ENCODE measurements at regions not wholly inside any gene's neighbourhood (a gene's known extent, or its start where the extent isn't known, plus 50 kb on each side); places are given as distances from the start of the nearest gene placed in this dataset.
"Not testable (repeated sequence)": the region's sequence is repeated elsewhere in the genome, so short reads cannot be mapped to it uniquely, and the experiment has no call there.

DNA sequence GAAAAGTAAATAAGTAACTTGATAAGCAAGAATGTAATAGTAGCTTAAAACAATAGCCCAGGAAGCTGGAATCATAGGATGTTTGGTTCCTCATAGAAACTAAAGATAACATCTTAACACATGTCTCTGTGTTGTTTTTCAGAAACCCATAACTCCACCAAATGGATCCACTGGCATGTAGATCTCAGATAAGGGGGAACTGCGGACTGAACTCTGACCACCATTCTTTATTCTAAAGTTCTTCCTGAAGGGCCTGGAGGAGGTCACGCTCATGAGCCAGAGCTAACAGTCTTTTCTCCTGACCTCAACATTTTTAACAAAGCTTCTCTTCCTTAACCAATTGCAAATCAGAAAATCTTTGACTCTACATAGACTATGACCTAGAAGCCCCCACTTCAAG is 101.9 kb downstream of the SOX14 start:
- H3K4me3 ChIP-seq (ENCODE audit: low read depth, low read length), result no peak overlapping the region
- H3K9me3 ChIP-seq, result no peaks in the 10 kb centered on the region
- H3K4me1 ChIP-seq, result no peaks in the 10 kb centered on the region
- H3K36me3 ChIP-seq, result no peaks in the 10 kb centered on the region
- no peaks in the 10 kb centered on the region for H3K27me3 ChIP-seq
- DNase-seq, result no peak
- TF ChIP-seq, protein P1, sequence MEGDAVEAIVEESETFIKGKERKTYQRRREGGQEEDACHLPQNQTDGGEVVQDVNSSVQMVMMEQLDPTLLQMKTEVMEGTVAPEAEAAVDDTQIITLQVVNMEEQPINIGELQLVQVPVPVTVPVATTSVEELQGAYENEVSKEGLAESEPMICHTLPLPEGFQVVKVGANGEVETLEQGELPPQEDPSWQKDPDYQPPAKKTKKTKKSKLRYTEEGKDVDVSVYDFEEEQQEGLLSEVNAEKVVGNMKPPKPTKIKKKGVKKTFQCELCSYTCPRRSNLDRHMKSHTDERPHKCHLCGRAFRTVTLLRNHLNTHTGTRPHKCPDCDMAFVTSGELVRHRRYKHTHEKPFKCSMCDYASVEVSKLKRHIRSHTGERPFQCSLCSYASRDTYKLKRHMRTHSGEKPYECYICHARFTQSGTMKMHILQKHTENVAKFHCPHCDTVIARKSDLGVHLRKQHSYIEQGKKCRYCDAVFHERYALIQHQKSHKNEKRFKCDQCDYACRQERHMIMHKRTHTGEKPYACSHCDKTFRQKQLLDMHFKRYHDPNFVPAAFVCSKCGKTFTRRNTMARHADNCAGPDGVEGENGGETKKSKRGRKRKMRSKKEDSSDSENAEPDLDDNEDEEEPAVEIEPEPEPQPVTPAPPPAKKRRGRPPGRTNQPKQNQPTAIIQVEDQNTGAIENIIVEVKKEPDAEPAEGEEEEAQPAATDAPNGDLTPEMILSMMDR (IDR thresholded peaks at IDR 0.05; ENCODE audit: low read depth, low read length), result no peak

DNA sequence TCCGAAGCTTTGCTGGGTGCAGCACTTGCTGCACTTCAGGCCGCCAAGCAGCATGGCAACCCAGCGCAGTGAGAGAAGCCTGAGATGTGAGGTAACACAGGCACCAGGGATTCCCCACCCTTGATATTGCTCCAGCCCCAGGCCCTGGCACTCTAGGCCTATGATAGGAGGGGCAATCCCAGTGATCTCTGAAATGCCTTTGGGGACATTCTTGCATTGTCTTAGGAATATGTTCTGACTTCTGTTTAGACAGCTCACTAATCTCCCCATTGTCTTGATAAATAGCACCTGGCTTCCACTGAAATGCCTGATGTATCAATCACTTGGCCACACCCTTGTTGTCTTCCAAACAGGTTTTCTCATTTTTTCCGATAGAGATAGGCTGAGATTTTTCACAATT is 102.8 kb downstream of the SOX14 start:
- H3K9me3 ChIP-seq, result no peaks in the 10 kb centered on the region
- TF ChIP-seq, protein P1 (IDR thresholded peaks at IDR 0.05; ENCODE audit: low read depth, low read length), result no peak

DNA sequence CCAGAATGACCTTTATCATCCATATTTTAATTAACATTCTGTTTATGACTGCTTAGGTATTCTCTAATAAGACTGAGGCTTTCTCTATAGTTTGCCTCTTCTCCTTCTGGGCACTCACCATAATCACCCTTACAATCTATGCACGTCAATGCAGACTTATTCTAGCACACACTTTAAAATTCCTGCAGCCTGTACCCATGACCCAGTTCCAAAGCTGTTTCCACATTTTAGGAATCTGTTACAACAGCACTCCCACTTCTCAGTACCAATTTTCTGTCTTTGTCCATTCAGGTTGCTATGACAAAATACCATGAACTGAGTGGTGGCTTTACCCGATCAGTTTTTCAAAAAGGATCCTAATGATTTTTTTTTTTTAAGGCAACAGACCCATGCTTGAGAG is 103.5 kb downstream of the SOX14 start:
- DNase-seq, result no peak
- H3K36me3 ChIP-seq, result no peaks in the 10 kb centered on the region
- H3K27me3 ChIP-seq, result no peaks in the 10 kb centered on the region
- TF ChIP-seq, protein P1 (IDR thresholded peaks at IDR 0.05; ENCODE audit: low read depth, low read length), result no peak
- H3K4me3 ChIP-seq (ENCODE audit: low read depth, low read length), result no peak overlapping the region
- no peaks in the 10 kb centered on the region for H3K4me1 ChIP-seq
- H3K9me3 ChIP-seq, result no peaks in the 10 kb centered on the region

More for the DNA sequence above, 102.8 kb downstream of the SOX14 start:
- Histone ChIP-seq H3K36me3 (no peaks in the 10 kb centered on the region), H3K27me3 (no peaks in the 10 kb centered on the region), H3K4me1 (no peaks in the 10 kb centered on the region), H3K4me3 (ENCODE audit: low read depth, low read length) (no peak overlapping the region)
- no peak for DNase-seq

DNA sequence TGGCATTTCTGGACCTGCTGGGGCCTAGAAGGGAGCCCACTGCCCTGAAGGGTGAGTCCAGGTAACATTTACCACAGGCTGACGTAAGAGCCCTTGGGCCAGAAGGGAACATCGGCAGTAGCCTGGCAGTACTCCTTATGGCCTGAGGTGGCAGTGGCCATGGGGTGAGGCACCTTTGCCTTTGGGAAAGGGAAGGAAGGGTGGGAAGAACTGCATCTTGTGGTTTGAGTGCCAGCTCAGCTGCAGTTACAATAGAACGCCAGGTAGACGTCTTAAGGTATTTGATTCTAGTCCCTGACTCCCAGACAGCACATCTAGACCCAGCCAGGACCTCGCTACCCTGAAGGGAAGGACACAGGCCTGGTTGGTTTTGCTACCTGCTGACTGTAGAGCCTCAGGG is 104.9 kb downstream of the SOX14 start:
- H3K4me1 ChIP-seq, result no peaks in the 10 kb centered on the region
- TF ChIP-seq, protein P1 (IDR thresholded peaks at IDR 0.05; ENCODE audit: low read depth, low read length), result no peak
- no peaks in the 10 kb centered on the region for H3K36me3 ChIP-seq
- no peak for DNase-seq
- H3K4me3 ChIP-seq (ENCODE audit: low read depth, low read length), result no peak overlapping the region
- H3K27me3 ChIP-seq, result no peaks in the 10 kb centered on the region
- no peaks in the 10 kb centered on the region for H3K9me3 ChIP-seq

DNA sequence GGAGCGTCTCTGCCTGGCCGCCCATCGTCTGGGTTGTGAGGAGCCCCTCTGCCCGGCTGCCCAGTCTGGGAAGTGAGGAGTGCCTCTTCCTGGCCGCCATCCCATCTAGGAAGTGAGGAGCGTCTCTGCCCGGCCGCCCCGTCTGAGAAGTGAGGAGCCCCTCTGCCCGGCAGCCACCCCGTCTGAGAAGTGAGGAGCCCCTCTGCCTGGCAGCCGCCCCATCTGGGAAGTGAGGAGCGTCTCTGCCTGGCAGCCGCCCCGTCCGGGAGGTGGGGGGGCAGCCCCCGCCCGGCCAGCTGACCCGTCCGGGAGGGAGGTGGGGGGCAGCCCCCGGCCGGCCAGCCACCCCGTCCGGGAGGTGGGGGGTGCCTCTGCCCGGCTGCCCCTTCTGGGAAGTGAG is 108.5 kb downstream of the SOX14 start:
- H3K27me3 ChIP-seq; H3K36me3 ChIP-seq; H3K9me3 ChIP-seq; H3K4me3 ChIP-seq (ENCODE audit: low read depth, low read length); DNase-seq; H3K4me1 ChIP-seq: not testable (repeated sequence)

DNA sequence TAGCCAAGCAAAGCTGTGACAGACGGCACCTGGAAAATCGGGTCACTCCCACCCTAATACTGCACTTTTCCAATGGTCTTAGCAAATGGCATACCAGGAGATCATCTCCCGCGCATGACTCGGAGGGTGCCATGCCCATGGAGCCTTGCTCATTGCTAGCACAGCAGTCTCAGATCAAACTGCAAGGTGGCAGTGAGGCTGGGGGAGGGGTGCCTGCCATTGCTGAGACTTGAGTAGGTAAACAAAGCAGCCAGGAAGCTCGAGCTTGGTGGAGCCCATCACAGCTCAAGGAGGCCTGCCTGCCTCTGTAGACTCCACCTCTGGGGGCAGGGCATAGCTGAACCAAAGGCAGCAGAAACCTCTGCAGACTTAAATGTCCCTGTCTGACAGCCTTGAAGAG is 113.1 kb upstream of the CLDN18 start:
- H3K36me3 ChIP-seq; H3K27me3 ChIP-seq; H3K4me1 ChIP-seq; H3K9me3 ChIP-seq; H3K4me3 ChIP-seq (ENCODE audit: low read depth, low read length); DNase-seq: not testable (repeated sequence)

DNA sequence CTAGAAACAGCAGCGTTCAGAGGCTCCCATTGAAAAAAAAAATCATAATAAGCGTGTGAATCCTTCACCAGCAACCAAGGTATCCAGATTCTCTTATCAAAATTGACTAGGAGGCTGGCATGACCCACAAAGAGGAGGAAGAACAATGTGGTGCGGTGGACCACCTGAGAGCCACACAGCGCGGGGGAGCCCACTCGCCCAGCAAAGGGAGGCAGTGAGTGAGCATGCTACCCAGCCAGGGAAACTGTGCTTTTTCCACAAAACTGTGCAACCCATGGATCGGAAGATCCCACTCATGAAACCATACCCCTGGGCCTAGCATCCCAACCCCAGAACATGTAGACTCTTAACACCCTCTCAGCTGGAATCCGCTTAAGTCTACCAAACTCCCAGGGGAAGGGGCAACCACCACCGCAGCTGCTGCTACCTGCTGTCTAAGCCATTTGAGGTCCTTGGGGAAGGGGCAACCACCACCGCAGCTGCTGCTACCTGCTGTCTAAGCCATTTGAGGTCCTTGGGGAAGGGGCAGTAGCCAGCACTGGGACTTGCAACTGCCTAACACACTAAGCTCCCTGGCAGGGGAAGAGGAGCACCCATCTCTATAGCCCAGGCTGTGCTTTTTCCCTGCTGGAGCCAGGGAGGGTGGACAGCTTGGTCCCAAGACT is 102.8 kb upstream of the CLDN18 start:
- Histone ChIP-seq H3K4me1 (no peaks in the 10 kb centered on the region), H3K27me3 (no peaks in the 10 kb centered on the region), H3K9me3 (no peaks in the 10 kb centered on the region), H3K4me3 (ENCODE audit: low read depth, low read length) (no peak overlapping the region), H3K36me3 (no peaks in the 10 kb centered on the region)
- DNase-seq, result no peak
- TF ChIP-seq, protein P1 (IDR thresholded peaks at IDR 0.05; ENCODE audit: low read depth, low read length), result no peak
